ENCODE measurements at regions not wholly inside any gene's neighbourhood (a gene's known extent, or its start where the extent isn't known, plus 50 kb on each side); places are given as distances from the start of the nearest gene placed in this dataset.

GRCh38 chr2:236947896-236948295 is 137.8 kb upstream of the COPS8 start:
- DNase-seq (no peak), FAIRE-seq (no peak)
- no peak overlapping the region for H3K27ac ChIP-seq (ENCODE audit: low read depth in 1 of 3, low read length in 2 of 3)
- 94 to 96% (median 96%) methylated on average over 9 of the region's 9 CpGs for WGBS, 3 donors
- no peaks in the 10 kb centered on the region for H3K36me3 ChIP-seq (ENCODE audit: control insufficient read depth in 3 of 3, insufficient read depth in 2 of 3, low read depth in 1 of 3, low read length in 3 of 3)
- no peaks in the 10 kb centered on the region for H3K27me3 ChIP-seq (ENCODE audit: control insufficient read depth in 3 of 3, insufficient read depth in 3 of 3, low read length in 3 of 3)
- H3K9me3 ChIP-seq (ENCODE audit: control insufficient read depth in 2 of 2, insufficient read depth in 1 of 2, low read depth in 1 of 2, low read length in 1 of 2) = peaks cover 0 to 14% of the 10 kb centered on the region in 2 donors
- peaks cover 0 to 2% (median 0%) of the 10 kb centered on the region in 3 donors for H3K4me1 ChIP-seq (ENCODE audit: control insufficient read depth in 3 of 3, insufficient read depth in 2 of 3, low read depth in 1 of 3, low read length in 2 of 3)
- no peak overlapping the region for H3K4me3 ChIP-seq (ENCODE audit: low read depth in 1 of 3, low read length in 3 of 3)

- Histone ChIP-seq H3K4me1 (ENCODE audit: control insufficient read depth in 3 of 3, insufficient read depth in 2 of 3, low read depth in 1 of 3, low read length in 2 of 3) (peaks cover 0 to 2% (median 0%) of the 10 kb centered on the region in 3 donors), H3K27me3 (ENCODE audit: control insufficient read depth in 3 of 3, insufficient read depth in 3 of 3, low read length in 3 of 3) (no peaks in the 10 kb centered on the region), H3K27ac (ENCODE audit: low read depth in 1 of 3, low read length in 2 of 3) (no peak overlapping the region), H3K9me3 (ENCODE audit: control insufficient read depth in 2 of 2, insufficient read depth in 1 of 2, low read depth in 1 of 2, low read length in 1 of 2) (peaks cover 0 to 14% of the 10 kb centered on the region in 2 donors), H3K4me3 (ENCODE audit: low read depth in 1 of 3, low read length in 3 of 3) (no peak overlapping the region), H3K36me3 (ENCODE audit: control insufficient read depth in 3 of 3, insufficient read depth in 2 of 3, low read depth in 1 of 3, low read length in 3 of 3) (no peaks in the 10 kb centered on the region)
- WGBS, 3 donors = 86 to 90% (median 86%) methylated on average over 20 of the region's 20 CpGs
- FAIRE-seq (no peak), DNase-seq (no peak)
Observed at GRCh38 chr2:236949089-236949905, 136.4 kb upstream of the COPS8 start.

- peaks cover 0 to 26% of the 10 kb centered on the region in 2 donors for H3K9me3 ChIP-seq (ENCODE audit: control insufficient read depth in 2 of 2, insufficient read depth in 1 of 2, low read depth in 1 of 2, low read length in 1 of 2)
- no peak overlapping the region for H3K27ac ChIP-seq (ENCODE audit: low read depth in 1 of 3, low read length in 2 of 3)
- DNase-seq = no peak
- no peak for FAIRE-seq
- H3K27me3 ChIP-seq (ENCODE audit: control insufficient read depth in 3 of 3, insufficient read depth in 3 of 3, low read length in 3 of 3) = no peaks in the 10 kb centered on the region
- H3K36me3 ChIP-seq (ENCODE audit: control insufficient read depth in 3 of 3, insufficient read depth in 2 of 3, low read depth in 1 of 3, low read length in 3 of 3) = no peaks in the 10 kb centered on the region
- H3K4me1 ChIP-seq (ENCODE audit: control insufficient read depth in 3 of 3, insufficient read depth in 2 of 3, low read depth in 1 of 3, low read length in 2 of 3) = peaks cover 0 to 12% (median 0%) of the 10 kb centered on the region in 3 donors
- WGBS, 3 donors = 92 to 97% (median 96%) methylated on average over 3 of the region's 3 CpGs
- H3K4me3 ChIP-seq (ENCODE audit: low read depth in 1 of 3, low read length in 3 of 3) = no peak overlapping the region
Observed at GRCh38 chr2:236951830-236952475, 133.7 kb upstream of the COPS8 start.

GRCh38 chr2:236954641-236955040 is 131.0 kb upstream of the COPS8 start:
- Histone ChIP-seq H3K27ac (ENCODE audit: low read depth in 1 of 3, low read length in 2 of 3) (no peak overlapping the region), H3K9me3 (ENCODE audit: control insufficient read depth in 2 of 2, insufficient read depth in 1 of 2, low read depth in 1 of 2, low read length in 1 of 2) (peaks cover 0 to 26% of the 10 kb centered on the region in 2 donors), H3K4me3 (ENCODE audit: low read depth in 1 of 3, low read length in 3 of 3) (no peak overlapping the region), H3K4me1 (ENCODE audit: control insufficient read depth in 3 of 3, insufficient read depth in 2 of 3, low read depth in 1 of 3, low read length in 2 of 3) (peaks cover 0 to 12% (median 0%) of the 10 kb centered on the region in 3 donors), H3K36me3 (ENCODE audit: control insufficient read depth in 3 of 3, insufficient read depth in 2 of 3, low read depth in 1 of 3, low read length in 3 of 3) (no peaks in the 10 kb centered on the region), H3K27me3 (ENCODE audit: control insufficient read depth in 3 of 3, insufficient read depth in 3 of 3, low read length in 3 of 3) (no peaks in the 10 kb centered on the region)
- 91 to 100% (median 94%) methylated on average over 3 of the region's 3 CpGs for WGBS, 3 donors
- DNase-seq = no peak
- FAIRE-seq = no peak

- 61 to 71% (median 64%) methylated on average over 6 of the region's 6 CpGs for WGBS, 3 donors
Observed at GRCh38 chr2:236955521-236956030, 130.1 kb upstream of the COPS8 start.

GRCh38 chr2:236956031-236956618 is 129.6 kb upstream of the COPS8 start:
- 22 to 53% (median 41%) methylated on average over 7 of the region's 7 CpGs for WGBS, 3 donors
- Histone ChIP-seq H3K27ac (ENCODE audit: low read depth in 1 of 3, low read length in 2 of 3) (no peak overlapping the region), H3K4me3 (ENCODE audit: low read depth in 1 of 3, low read length in 3 of 3) (no peak overlapping the region), H3K9me3 (ENCODE audit: control insufficient read depth in 2 of 2, insufficient read depth in 1 of 2, low read depth in 1 of 2, low read length in 1 of 2) (peaks cover 0 to 26% of the 10 kb centered on the region in 2 donors), H3K36me3 (ENCODE audit: control insufficient read depth in 3 of 3, insufficient read depth in 2 of 3, low read depth in 1 of 3, low read length in 3 of 3) (no peaks in the 10 kb centered on the region), H3K4me1 (ENCODE audit: control insufficient read depth in 3 of 3, insufficient read depth in 2 of 3, low read depth in 1 of 3, low read length in 2 of 3) (peaks cover 0 to 12% (median 0%) of the 10 kb centered on the region in 3 donors), H3K27me3 (ENCODE audit: control insufficient read depth in 3 of 3, insufficient read depth in 3 of 3, low read length in 3 of 3) (no peaks in the 10 kb centered on the region)
- FAIRE-seq (no peak), DNase-seq (peak; percentile 17 to 53)

More at GRCh38 chr2:236955521-236956030, 130.1 kb upstream of the COPS8 start:
- DNase-seq (no peak), FAIRE-seq (no peak)
- Histone ChIP-seq H3K9me3 (ENCODE audit: control insufficient read depth in 2 of 2, insufficient read depth in 1 of 2, low read depth in 1 of 2, low read length in 1 of 2) (peaks cover 0 to 26% of the 10 kb centered on the region in 2 donors), H3K36me3 (ENCODE audit: control insufficient read depth in 3 of 3, insufficient read depth in 2 of 3, low read depth in 1 of 3, low read length in 3 of 3) (no peaks in the 10 kb centered on the region), H3K27me3 (ENCODE audit: control insufficient read depth in 3 of 3, insufficient read depth in 3 of 3, low read length in 3 of 3) (no peaks in the 10 kb centered on the region), H3K4me1 (ENCODE audit: control insufficient read depth in 3 of 3, insufficient read depth in 2 of 3, low read depth in 1 of 3, low read length in 2 of 3) (peaks cover 0 to 12% (median 0%) of the 10 kb centered on the region in 3 donors), H3K4me3 (ENCODE audit: low read depth in 1 of 3, low read length in 3 of 3) (no peak overlapping the region), H3K27ac (ENCODE audit: low read depth in 1 of 3, low read length in 2 of 3) (peak overlapping the region in 1 of 3 donors; percentile 3)

- no peak for FAIRE-seq
- Histone ChIP-seq H3K9me3 (ENCODE audit: control insufficient read depth in 2 of 2, insufficient read depth in 1 of 2, low read depth in 1 of 2, low read length in 1 of 2) (peaks cover 0 to 22% of the 10 kb centered on the region in 2 donors), H3K4me1 (ENCODE audit: control insufficient read depth in 3 of 3, insufficient read depth in 2 of 3, low read depth in 1 of 3, low read length in 2 of 3) (peaks cover 0 to 12% (median 0%) of the 10 kb centered on the region in 3 donors), H3K27me3 (ENCODE audit: control insufficient read depth in 3 of 3, insufficient read depth in 3 of 3, low read length in 3 of 3) (no peaks in the 10 kb centered on the region), H3K36me3 (ENCODE audit: control insufficient read depth in 3 of 3, insufficient read depth in 2 of 3, low read depth in 1 of 3, low read length in 3 of 3) (no peaks in the 10 kb centered on the region), H3K4me3 (ENCODE audit: low read depth in 1 of 3, low read length in 3 of 3) (no peak overlapping the region), H3K27ac (ENCODE audit: low read depth in 1 of 3, low read length in 2 of 3) (no peak overlapping the region)
- 55 to 64% (median 62%) methylated on average over 2 of the region's 2 CpGs for WGBS, 3 donors
- DNase-seq = no peak
Observed at GRCh38 chr2:236956641-236957040, 129.0 kb upstream of the COPS8 start.

GRCh38 chr2:236959036-236959435 is 126.7 kb upstream of the COPS8 start:
- H3K9me3 ChIP-seq (ENCODE audit: control insufficient read depth in 2 of 2, insufficient read depth in 1 of 2, low read depth in 1 of 2, low read length in 1 of 2) = peaks cover 0 to 12% of the 10 kb centered on the region in 2 donors
- no peak overlapping the region for H3K27ac ChIP-seq (ENCODE audit: low read depth in 1 of 3, low read length in 2 of 3)
- no peak for FAIRE-seq
- WGBS, 3 donors = 92 to 98% (median 96%) methylated on average over 5 of the region's 5 CpGs
- H3K36me3 ChIP-seq (ENCODE audit: control insufficient read depth in 3 of 3, insufficient read depth in 2 of 3, low read depth in 1 of 3, low read length in 3 of 3) = no peaks in the 10 kb centered on the region
- H3K4me3 ChIP-seq (ENCODE audit: low read depth in 1 of 3, low read length in 3 of 3) = no peak overlapping the region
- no peak for DNase-seq
- no peaks in the 10 kb centered on the region for H3K27me3 ChIP-seq (ENCODE audit: control insufficient read depth in 3 of 3, insufficient read depth in 3 of 3, low read length in 3 of 3)
- H3K4me1 ChIP-seq (ENCODE audit: control insufficient read depth in 3 of 3, insufficient read depth in 2 of 3, low read depth in 1 of 3, low read length in 2 of 3) = peaks cover 0 to 12% (median 0%) of the 10 kb centered on the region in 3 donors

Data from small intestine (tissue), 7 donors.